Adrenal gland (tissue), 9 donors: ENCODE measurements at regions not wholly inside any gene's neighbourhood (a gene's known extent, or its start where the extent isn't known, plus 50 kb on each side); places are given as distances from the start of the nearest gene placed in this dataset.

Source experiments
- DNase-seq, 7 donors: peaks; one replicate each; pipeline ENCODE4 v3.0.0-alpha.2; 2019 to 2020
- H3K27ac ChIP-seq, 5 donors: fragments of 200-600 bp; sonication (generic) in 4 of 5; 1 replicate in 3 of 5; 2 replicates in 2 of 5; pipeline versions ENCODE4 v1.5.1 to v1.8.0; 2016 to 2020; ENCODE audit warnings: mild to moderate bottlenecking in 1 of 5
- H3K27me3 ChIP-seq: fragments of 200-600 bp; 2 replicates; pipeline ENCODE4 v1.8.0; 2021
- H3K36me3 ChIP-seq, 2 donors: fragments of 200-600 bp; replicated peaks in 1 of 2; 1 replicate in 1 of 2; 2 replicates in 1 of 2; pipeline versions ENCODE4 v1.5.1 to v1.8.0; 2018 to 2022
- H3K4me1 ChIP-seq, 2 donors: fragments of 200-600 bp; replicated peaks in 1 of 2; 1 replicate in 1 of 2; 2 replicates in 1 of 2; pipeline versions ENCODE4 v1.5.1 to v1.8.0; 2018 to 2021
- H3K4me3 ChIP-seq, 4 donors: fragments of 200-600 bp; sonication (generic) in 3 of 4; one replicate each; pipeline ENCODE4 v1.5.1; 2016 to 2018
- H3K9me3 ChIP-seq, 3 donors: fragments of 200-600 bp; sonication (generic) in 1 of 3; replicated peaks in 1 of 3; 1 replicate in 2 of 3; 2 replicates in 1 of 3; pipeline versions ENCODE4 v1.5.1 to v1.8.0; 2016 to 2021
- POLR2A ChIP-seq, 2 donors: fragments of 450-650 bp; IDR thresholded peaks; one replicate each; pipeline ENCODE4 v1.6.1; 2017; ENCODE audit warnings: antibody characterized with exemption in 2 of 2, mild to moderate bottlenecking in 2 of 2, moderate library complexity in 1 of 2
- WGBS, 4 donors: extraction: QIAGEN DNeasy Blood & Tissue Kit in 2 of 4; methylation state at CpG; one replicate each; pipeline versions ENCODE4 v1.1.5 to v1.1.7; 2013 to 2017; 5-methylcytosine and 5-hydroxymethylcytosine counted together
- intact Hi-C, 2 donors: fragments of 100-400 bp; cut with DNase I; formaldehyde crosslinking; loops; one replicate each; pipeline versions ENCODE4 v1.14.1 to v1.15.0; 2022 to 2023
- TF ChIP-seq, protein P1 (sequence below), 6 experiments: fragments of 450-650 bp in 4 of 6; fragments of 200-600 bp in 2 of 6; sonication (generic) in 1 of 6; IDR thresholded peaks; 1 replicate in 5 of 6; 2 replicates in 1 of 6; pipeline versions ENCODE4 v1.5.1 to v1.8.0; 2016 to 2021; ENCODE audit warnings: antibody characterized with exemption in 6 of 6, mild to moderate bottlenecking in 2 of 6, moderate library complexity in 1 of 6
- donor health status: healthy with polysubstance abuse.
- donor health status: Bipolar disorder and iron deficiency.
- donor health status: DM: yes; HTN: yes; CAD: no.
- donor health status: DM: no; HTN: no; CAD: no.
- donor health status: DM: no; HTN: no; CAD: no.

- WGBS, 4 donors, result 52 to 79% (median 60%) methylated on average over 3 to 5 of the region's 5 CpGs
- DNase-seq, result no peak
Measured at GRCh38 chr15:98147415-98147814, 186.9 kb downstream of the ARRDC4 start.

DNA sequence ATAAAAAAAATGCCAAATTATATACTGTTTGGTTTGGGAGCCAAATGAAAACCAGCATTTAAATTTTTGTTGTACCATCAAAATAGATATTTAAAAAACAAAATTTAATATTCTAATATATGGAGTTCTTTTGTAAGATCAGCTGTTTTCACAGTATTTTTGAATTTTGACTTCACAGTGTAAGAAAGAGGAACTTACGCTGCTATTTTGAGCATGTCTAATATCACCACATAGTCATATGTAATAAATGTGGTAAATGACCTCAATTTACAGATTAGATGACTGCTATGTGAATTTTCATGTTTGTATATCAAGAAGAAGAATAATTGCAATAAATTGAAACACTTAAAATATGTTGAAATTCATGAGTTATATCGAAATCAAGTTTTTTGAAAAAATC lies 189.6 kb downstream of the ARRDC4 start:
- no peak overlapping the region for H3K4me3 ChIP-seq
- no peaks in the 10 kb centered on the region for H3K36me3 ChIP-seq
- no peaks in the 10 kb centered on the region for H3K4me1 ChIP-seq
- no peak overlapping the region for H3K27ac ChIP-seq
- H3K27me3 ChIP-seq, result no peaks in the 10 kb centered on the region
- no peak for DNase-seq
- intact Hi-C loops, result no loop called here
- WGBS, 4 donors, result 74 to 77% (median 75%) methylated on average over 2 of the region's 2 CpGs
- TF ChIP-seq, protein P1, sequence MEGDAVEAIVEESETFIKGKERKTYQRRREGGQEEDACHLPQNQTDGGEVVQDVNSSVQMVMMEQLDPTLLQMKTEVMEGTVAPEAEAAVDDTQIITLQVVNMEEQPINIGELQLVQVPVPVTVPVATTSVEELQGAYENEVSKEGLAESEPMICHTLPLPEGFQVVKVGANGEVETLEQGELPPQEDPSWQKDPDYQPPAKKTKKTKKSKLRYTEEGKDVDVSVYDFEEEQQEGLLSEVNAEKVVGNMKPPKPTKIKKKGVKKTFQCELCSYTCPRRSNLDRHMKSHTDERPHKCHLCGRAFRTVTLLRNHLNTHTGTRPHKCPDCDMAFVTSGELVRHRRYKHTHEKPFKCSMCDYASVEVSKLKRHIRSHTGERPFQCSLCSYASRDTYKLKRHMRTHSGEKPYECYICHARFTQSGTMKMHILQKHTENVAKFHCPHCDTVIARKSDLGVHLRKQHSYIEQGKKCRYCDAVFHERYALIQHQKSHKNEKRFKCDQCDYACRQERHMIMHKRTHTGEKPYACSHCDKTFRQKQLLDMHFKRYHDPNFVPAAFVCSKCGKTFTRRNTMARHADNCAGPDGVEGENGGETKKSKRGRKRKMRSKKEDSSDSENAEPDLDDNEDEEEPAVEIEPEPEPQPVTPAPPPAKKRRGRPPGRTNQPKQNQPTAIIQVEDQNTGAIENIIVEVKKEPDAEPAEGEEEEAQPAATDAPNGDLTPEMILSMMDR (IDR thresholded peaks at IDR 0.05), result no peak
- no peak for TF ChIP-seq POLR2A (IDR thresholded peaks at IDR 0.05)
- no peaks in the 10 kb centered on the region for H3K9me3 ChIP-seq

More at GRCh38 chr15:98147415-98147814, 186.9 kb downstream of the ARRDC4 start:
- Histone ChIP-seq H3K4me1 (no peaks in the 10 kb centered on the region), H3K27ac (no peak overlapping the region), H3K36me3 (no peaks in the 10 kb centered on the region), H3K9me3 (no peaks in the 10 kb centered on the region), H3K4me3 (no peak overlapping the region), H3K27me3 (no peaks in the 10 kb centered on the region)
- TF ChIP-seq, protein P1 (IDR thresholded peaks at IDR 0.05), result no peak
- intact Hi-C loops, result no loop called here

DNA sequence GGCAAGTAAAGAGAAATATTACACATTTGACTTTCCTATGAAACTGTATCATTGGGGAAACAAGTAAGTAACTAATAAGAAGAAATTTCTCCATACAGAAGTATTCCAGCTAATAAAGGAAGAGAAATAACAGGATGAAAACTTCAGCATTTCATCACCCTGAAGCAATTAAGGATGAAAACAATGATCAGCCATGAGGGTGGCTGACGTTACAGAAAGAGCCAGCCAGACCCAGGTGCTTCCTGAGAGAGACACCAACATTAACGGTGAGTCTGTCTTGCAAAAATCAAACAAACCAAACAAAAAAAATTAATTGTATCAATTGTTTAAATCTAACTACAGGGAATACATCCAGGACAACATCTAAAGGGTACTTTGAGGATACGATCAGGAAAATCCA lies 190.0 kb downstream of the ARRDC4 start:
- DNase-seq, result no peak
- WGBS, 4 donors, result 36 to 53% (median 40%) methylated on average over 3 of the region's 3 CpGs
- Histone ChIP-seq H3K4me1 (no peaks in the 10 kb centered on the region), H3K27me3 (no peaks in the 10 kb centered on the region), H3K27ac (no peak overlapping the region), H3K4me3 (no peak overlapping the region), H3K36me3 (no peaks in the 10 kb centered on the region), H3K9me3 (no peaks in the 10 kb centered on the region)
- TF ChIP-seq POLR2A (IDR thresholded peaks at IDR 0.05), result no peak
- intact Hi-C loops, result no loop called here

DNA sequence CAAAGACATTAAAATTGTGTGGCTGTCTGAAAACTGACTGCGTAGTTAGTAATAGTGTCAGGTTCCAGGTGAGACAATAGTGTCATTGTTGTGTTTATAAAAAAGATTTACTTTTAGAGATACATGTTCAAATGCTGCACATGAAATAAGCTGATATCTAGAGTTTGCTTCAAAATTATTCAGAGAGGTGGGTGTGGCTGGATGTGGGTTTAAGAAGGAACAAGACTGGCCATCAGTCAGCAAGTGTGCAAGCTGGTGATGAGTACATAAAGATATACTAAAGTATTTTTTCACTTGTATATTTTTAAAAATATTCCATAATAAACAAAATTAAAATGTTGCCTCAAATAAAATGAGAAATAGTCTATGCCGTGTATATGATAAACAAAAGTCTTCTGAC lies 190.6 kb downstream of the ARRDC4 start:
- Histone ChIP-seq H3K27ac (no peak overlapping the region), H3K27me3 (no peaks in the 10 kb centered on the region), H3K9me3 (no peaks in the 10 kb centered on the region), H3K36me3 (no peaks in the 10 kb centered on the region), H3K4me1 (no peaks in the 10 kb centered on the region), H3K4me3 (no peak overlapping the region)
- DNase-seq, result no peak
- WGBS, 4 donors, result 79 to 88% (median 85%) methylated on average over 2 of the region's 2 CpGs
- no peak for TF ChIP-seq POLR2A (IDR thresholded peaks at IDR 0.05)
- TF ChIP-seq, protein P1 (IDR thresholded peaks at IDR 0.05), result no peak
- intact Hi-C loops, result no loop called here

GRCh38 chr15:98152156-98152555 lies 191.7 kb downstream of the ARRDC4 start:
- intact Hi-C loops, result no loop called here
- TF ChIP-seq POLR2A (IDR thresholded peaks at IDR 0.05), result no peak
- TF ChIP-seq, protein P1 (IDR thresholded peaks at IDR 0.05), result no peak
- no peaks in the 10 kb centered on the region for H3K4me1 ChIP-seq
- H3K27ac ChIP-seq, result no peak overlapping the region
- H3K27me3 ChIP-seq, result no peaks in the 10 kb centered on the region
- no peak overlapping the region for H3K4me3 ChIP-seq
- DNase-seq, result no peak
- no peaks in the 10 kb centered on the region for H3K36me3 ChIP-seq
- no peaks in the 10 kb centered on the region for H3K9me3 ChIP-seq
